Caco-2 (cell line): ENCODE measurements at regions not wholly inside any gene's neighbourhood (a gene's known extent, or its start where the extent isn't known, plus 50 kb on each side); places are given as distances from the start of the nearest gene placed in this dataset.

Experiments
- BruUV-seq: library from RNA; stranded (reverse); fragments of 400-500 nt; replicated peaks from 2 replicates; lab custom pipeline; 2021; lab: Mats Ljungman, UMichigan
- CTCF ChIA-PET: fragments of 300-600 bp; sonication (Branson Sonifier 250); formaldehyde crosslinking; loops from one replicate; lab custom pipeline; 2022; ENCODE audit warnings: antibody characterized with exemption; lab: Charles Lee
- POLR2A ChIA-PET: fragments of 300-600 bp; sonication (Branson Sonifier 250); formaldehyde crosslinking; loops from one replicate; lab custom pipeline; 2022; ENCODE audit warnings: antibody characterized with exemption; lab: Charles Lee
- DNase-seq, 2 experiments: peaks; one replicate each; pipeline versions ENCODE4 v3.0.0 to v3.0.0-alpha.2; 2020 to 2022
- H3K27me3 ChIP-seq: replicated peaks from 2 replicates; pipeline ENCODE4 v1.6.0; 2011; ENCODE audit warnings: low read length; ENCODE audit not compliant: control insufficient read depth, insufficient read depth
- H3K36me3 ChIP-seq: 2 replicates; pipeline ENCODE4 v1.5.1; 2011; ENCODE audit warnings: low read length; ENCODE audit not compliant: control insufficient read depth, insufficient read depth
- H3K4me1 ChIP-seq: fragments of 250-450 bp; sonication (Bioruptor Pico); 2 replicates; pipeline ENCODE4 v1.5.1; 2020; ENCODE audit warnings: mild to moderate bottlenecking
- H3K4me3 ChIP-seq: 2 replicates; pipeline ENCODE4 v1.5.1; 2011; ENCODE audit warnings: low read depth, mild to moderate bottlenecking, control low read depth, low read length
- H3K9me3 ChIP-seq: fragments of 250-450 bp; sonication (Bioruptor Pico); 2 replicates; pipeline ENCODE4 v1.5.1; 2020; ENCODE audit warnings: mild to moderate bottlenecking, moderate library complexity
- H3K27ac Mint-ChIP-seq: one replicate; pipeline ENCODE4 v1.8.0; 2022; ENCODE audit warnings: mixed read lengths; ENCODE audit not compliant: unreplicated experiment
- H3K27me3 Mint-ChIP-seq: one replicate; pipeline ENCODE4 v1.8.0; 2022; ENCODE audit warnings: mixed read lengths; ENCODE audit not compliant: insufficient read depth, unreplicated experiment
- H3K36me3 Mint-ChIP-seq: one replicate; pipeline ENCODE4 v1.8.0; 2022; ENCODE audit warnings: mild to moderate bottlenecking, mixed read lengths; ENCODE audit not compliant: insufficient read depth, unreplicated experiment
- H3K4me1 Mint-ChIP-seq: one replicate; pipeline ENCODE4 v1.8.0; 2022; ENCODE audit warnings: low read depth, mixed read lengths; ENCODE audit not compliant: unreplicated experiment
- H3K4me3 Mint-ChIP-seq: one replicate; pipeline ENCODE4 v1.8.0; 2022; ENCODE audit warnings: mild to moderate bottlenecking, moderate library complexity, mixed read lengths; ENCODE audit not compliant: unreplicated experiment
- H3K9me3 Mint-ChIP-seq: one replicate; pipeline ENCODE4 v1.8.0; 2022; ENCODE audit warnings: mixed read lengths; ENCODE audit not compliant: unreplicated experiment
- intact Hi-C: fragments of 100-400 bp; cut with micrococcal nuclease; formaldehyde crosslinking; loops from one replicate; pipeline ENCODE4 v1.10.0; 2022; ENCODE audit not compliant: unreplicated experiment
- TF ChIP-seq, protein P1 (sequence below), 2 experiments: fragments of 200-600 bp in 1 of 2; IDR thresholded peaks; 1 replicate in 1 of 2; 2 replicates in 1 of 2; pipeline versions ENCODE4 v1.5.1 to v1.8.0; 2011 to 2022; ENCODE audit warnings: antibody characterized with exemption in 1 of 2, control low read depth in 1 of 2, inconsistent platforms in 1 of 2, low read depth in 1 of 2, low read length in 1 of 2, mild to moderate bottlenecking in 1 of 2, moderate library complexity in 1 of 2; ENCODE audit not compliant: insufficient read depth in 1 of 2, severe bottlenecking in 1 of 2, unreplicated experiment in 1 of 2

DNA sequence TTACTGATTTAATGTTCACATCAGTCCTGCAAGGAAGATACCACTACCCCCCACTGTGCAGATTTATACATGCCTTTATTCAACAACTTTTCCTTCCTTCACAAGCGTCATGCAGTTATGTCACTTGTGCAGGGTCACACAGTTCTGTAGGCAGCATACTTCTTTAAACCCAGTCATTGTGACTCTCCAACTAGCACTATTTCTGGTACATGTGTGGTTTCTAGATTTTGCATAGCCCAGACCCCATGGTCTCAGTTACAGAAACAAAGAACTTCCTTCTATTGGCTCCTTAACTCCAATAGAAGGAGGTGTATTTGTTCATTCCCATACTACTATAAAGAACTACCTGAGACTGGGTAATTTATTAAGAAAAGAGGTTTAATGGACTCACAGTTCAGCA lies 333.1 kb downstream of the ZNF516 start:
- H3K4me3 Mint-ChIP-seq, result no peak overlapping the region
- TF ChIP-seq, protein P1, sequence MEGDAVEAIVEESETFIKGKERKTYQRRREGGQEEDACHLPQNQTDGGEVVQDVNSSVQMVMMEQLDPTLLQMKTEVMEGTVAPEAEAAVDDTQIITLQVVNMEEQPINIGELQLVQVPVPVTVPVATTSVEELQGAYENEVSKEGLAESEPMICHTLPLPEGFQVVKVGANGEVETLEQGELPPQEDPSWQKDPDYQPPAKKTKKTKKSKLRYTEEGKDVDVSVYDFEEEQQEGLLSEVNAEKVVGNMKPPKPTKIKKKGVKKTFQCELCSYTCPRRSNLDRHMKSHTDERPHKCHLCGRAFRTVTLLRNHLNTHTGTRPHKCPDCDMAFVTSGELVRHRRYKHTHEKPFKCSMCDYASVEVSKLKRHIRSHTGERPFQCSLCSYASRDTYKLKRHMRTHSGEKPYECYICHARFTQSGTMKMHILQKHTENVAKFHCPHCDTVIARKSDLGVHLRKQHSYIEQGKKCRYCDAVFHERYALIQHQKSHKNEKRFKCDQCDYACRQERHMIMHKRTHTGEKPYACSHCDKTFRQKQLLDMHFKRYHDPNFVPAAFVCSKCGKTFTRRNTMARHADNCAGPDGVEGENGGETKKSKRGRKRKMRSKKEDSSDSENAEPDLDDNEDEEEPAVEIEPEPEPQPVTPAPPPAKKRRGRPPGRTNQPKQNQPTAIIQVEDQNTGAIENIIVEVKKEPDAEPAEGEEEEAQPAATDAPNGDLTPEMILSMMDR (IDR thresholded peaks at IDR 0.05; ENCODE audit: insufficient read depth in 1 of 2, low read depth in 1 of 2, low read length in 1 of 2, severe bottlenecking in 1 of 2, unreplicated experiment in 1 of 2), result no peak

DNA sequence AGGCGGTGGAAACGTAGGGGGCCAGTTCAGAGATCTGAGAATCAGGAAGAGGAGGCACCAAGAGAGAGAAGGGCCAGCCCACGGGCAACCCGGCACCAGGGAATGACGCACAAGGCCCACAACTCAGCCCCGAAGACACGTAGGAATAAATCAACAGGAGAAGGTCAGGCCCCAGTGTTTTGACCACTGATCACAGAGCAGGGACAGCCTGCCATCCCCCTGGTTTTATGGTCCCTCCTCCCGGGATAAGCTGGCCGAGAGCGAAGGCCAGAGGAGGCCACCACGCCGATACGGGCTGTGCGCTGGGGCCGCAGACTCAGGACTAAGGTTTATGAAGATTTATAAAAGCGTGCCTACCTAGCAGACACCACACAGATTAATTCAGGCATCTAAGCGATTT lies 341.4 kb downstream of the ZNF516 start:
- Mint-ChIP-seq H3K4me3 (no peak overlapping the region), H3K36me3 (no peaks in the 10 kb centered on the region), H3K4me1 (no peaks in the 10 kb centered on the region), H3K27me3 (peaks cover 10% of the 10 kb centered on the region), H3K9me3 (no peaks in the 10 kb centered on the region), H3K27ac (peak overlapping the region; percentile 48)
- no TSS peak for BruUV-seq
- ChIA-PET POLR2A (no interaction called here), CTCF (no interaction called here)
- TF ChIP-seq, protein P1 (IDR thresholded peaks at IDR 0.05; ENCODE audit: insufficient read depth in 1 of 2, low read depth in 1 of 2, low read length in 1 of 2, severe bottlenecking in 1 of 2, unreplicated experiment in 1 of 2), result no peak
- DNase-seq, result no peak
- Histone ChIP-seq H3K4me3 (no peak overlapping the region), H3K36me3 (no peaks in the 10 kb centered on the region), H3K27me3 (no peaks in the 10 kb centered on the region), H3K4me1 (no peaks in the 10 kb centered on the region), H3K9me3 (no peaks in the 10 kb centered on the region)
- intact Hi-C loops, result no loop called here

More for the DNA sequence above, 333.1 kb downstream of the ZNF516 start:
- intact Hi-C loops, result no loop called here
- Mint-ChIP-seq H3K27ac (no peak overlapping the region), H3K27me3 (no peaks in the 10 kb centered on the region), H3K4me1 (no peaks in the 10 kb centered on the region), H3K36me3 (no peaks in the 10 kb centered on the region), H3K9me3 (no peaks in the 10 kb centered on the region)
- no peak for DNase-seq
- POLR2A ChIA-PET, result no interaction called here
- Histone ChIP-seq H3K27me3 (no peaks in the 10 kb centered on the region), H3K4me1 (no peaks in the 10 kb centered on the region), H3K9me3 (no peaks in the 10 kb centered on the region), H3K4me3 (no peak overlapping the region), H3K36me3 (no peaks in the 10 kb centered on the region)
- CTCF ChIA-PET, result no interaction called here
- BruUV-seq, result no TSS peak

DNA sequence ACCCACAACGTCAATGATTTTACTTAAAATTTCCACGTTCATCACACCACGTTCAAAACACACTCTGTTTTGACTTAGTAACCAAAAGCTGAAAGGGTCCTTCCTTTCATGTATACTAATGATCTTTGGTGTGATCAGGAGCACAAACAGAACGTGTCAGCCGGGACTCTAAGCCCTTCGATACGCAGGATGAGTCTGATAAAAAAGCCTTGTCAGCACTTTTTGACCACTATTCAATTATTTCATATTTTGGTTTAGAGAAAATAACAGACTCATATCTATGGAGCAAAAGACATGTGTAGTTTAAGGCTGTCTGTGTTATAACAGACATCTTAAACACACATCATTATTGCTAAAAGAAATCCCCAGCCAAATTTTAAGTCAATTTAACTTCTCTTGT lies 345.3 kb downstream of the ZNF516 start:
- TF ChIP-seq, protein P1 (IDR thresholded peaks at IDR 0.05; ENCODE audit: insufficient read depth in 1 of 2, low read depth in 1 of 2, low read length in 1 of 2, severe bottlenecking in 1 of 2, unreplicated experiment in 1 of 2), result no peak
- Mint-ChIP-seq H3K4me1 (no peaks in the 10 kb centered on the region), H3K4me3 (no peak overlapping the region), H3K9me3 (no peaks in the 10 kb centered on the region), H3K36me3 (no peaks in the 10 kb centered on the region), H3K27me3 (peaks cover 7% of the 10 kb centered on the region), H3K27ac (no peak overlapping the region)
- no peak for DNase-seq
- CTCF ChIA-PET, result no interaction called here
- BruUV-seq, result no TSS peak
- POLR2A ChIA-PET, result no interaction called here
- Histone ChIP-seq H3K4me3 (no peak overlapping the region), H3K4me1 (no peaks in the 10 kb centered on the region), H3K9me3 (no peaks in the 10 kb centered on the region), H3K36me3 (no peaks in the 10 kb centered on the region), H3K27me3 (no peaks in the 10 kb centered on the region)
- intact Hi-C loops, result no loop called here
